GM18511 (cell line): ENCODE measurements at regions not wholly inside any gene's neighbourhood (a gene's known extent, or its start where the extent isn't known, plus 50 kb on each side); places are given as distances from the start of the nearest gene placed in this dataset.
"Not testable (repeated sequence)": the region's sequence is repeated elsewhere in the genome, so short reads cannot be mapped to it uniquely, and the experiment has no call there.

Experiments
- ATAC-seq: cut with Tn5 transposase; IDR thresholded peaks from one replicate; pipeline ENCODE4 v1.9.1; 2021; ENCODE audit warnings: mild to moderate bottlenecking, moderate library complexity; ENCODE audit not compliant: unreplicated experiment

- no peak for ATAC-seq
Measured at GRCh38 chr4:83748711-83749110, 212.8 kb downstream of the GPAT3 start.

- ATAC-seq: no peak
Measured at GRCh38 chr4:83738895-83739294, 203.0 kb downstream of the GPAT3 start.

- ATAC-seq: no peak
Measured at GRCh38 chr4:83734576-83734975, 198.7 kb downstream of the GPAT3 start.

- ATAC-seq: no peak
Measured at GRCh38 chr4:83732114-83732635, 196.3 kb downstream of the GPAT3 start.

GRCh38 chr4:83731609-83732008 is 195.7 kb downstream of the GPAT3 start:
- no peak for ATAC-seq

GRCh38 chr4:83730958-83731357 is 195.1 kb downstream of the GPAT3 start:
- not testable (repeated sequence) for ATAC-seq

GRCh38 chr4:83728191-83728590 is 192.3 kb downstream of the GPAT3 start:
- no peak for ATAC-seq

GRCh38 chr4:83725336-83726085 is 189.6 kb downstream of the GPAT3 start:
- ATAC-seq: no peak

- ATAC-seq: no peak
Measured at GRCh38 chr4:83724485-83725335, 188.8 kb downstream of the GPAT3 start.

GRCh38 chr4:83723609-83724008 is 187.7 kb downstream of the GPAT3 start:
- ATAC-seq: no peak

GRCh38 chr4:83722730-83723269 is 186.9 kb downstream of the GPAT3 start:
- ATAC-seq: no peak

GRCh38 chr4:83716874-83717273 is 181.0 kb downstream of the GPAT3 start:
- no peak for ATAC-seq

GRCh38 chr4:83712890-83713289 is 177.0 kb downstream of the GPAT3 start:
- no peak for ATAC-seq

- no peak for ATAC-seq
Measured at GRCh38 chr4:83709627-83710026, 173.7 kb downstream of the GPAT3 start.

GRCh38 chr4:83708500-83709175 is 172.7 kb downstream of the GPAT3 start:
- no peak for ATAC-seq

- ATAC-seq: no peak
Measured at GRCh38 chr4:83704786-83705185, 168.9 kb downstream of the GPAT3 start.

GRCh38 chr4:83703752-83704151 is 167.8 kb downstream of the GPAT3 start:
- ATAC-seq: no peak

- ATAC-seq: no peak
Measured at GRCh38 chr4:83701041-83701440, 165.1 kb downstream of the GPAT3 start.

- ATAC-seq: no peak
Measured at GRCh38 chr4:83699358-83699757, 163.4 kb downstream of the GPAT3 start.

- no peak for ATAC-seq
Measured at GRCh38 chr4:83692028-83692427, 156.1 kb downstream of the GPAT3 start.

- ATAC-seq: no peak
Measured at GRCh38 chr4:83686166-83686565, 150.3 kb downstream of the GPAT3 start.
